Stimulated activated CD8-positive, alpha-beta memory T cell treated with anti-CD3 and anti-CD28 coated beads, Interleukin-15, amount 100 ng/mL, for 4 hours (primary cell): ENCODE measurements at regions not wholly inside any gene's neighbourhood (a gene's known extent, or its start where the extent isn't known, plus 50 kb on each side); places are given as distances from the start of the nearest gene placed in this dataset.
"Not testable (repeated sequence)": the region's sequence is repeated elsewhere in the genome, so short reads cannot be mapped to it uniquely, and the experiment has no call there.

Experiments used
- DNase-seq, 2 donors: peaks; one replicate each; pipeline ENCODE4 v3.0.0-alpha.2; 2020; ENCODE audit warnings: low read depth in 2 of 2

- DNase-seq, result no peak
These were observed 221.8 kb upstream of the IGFBP7 start for GRCh38 chr4:57331959-57332358.

DNA sequence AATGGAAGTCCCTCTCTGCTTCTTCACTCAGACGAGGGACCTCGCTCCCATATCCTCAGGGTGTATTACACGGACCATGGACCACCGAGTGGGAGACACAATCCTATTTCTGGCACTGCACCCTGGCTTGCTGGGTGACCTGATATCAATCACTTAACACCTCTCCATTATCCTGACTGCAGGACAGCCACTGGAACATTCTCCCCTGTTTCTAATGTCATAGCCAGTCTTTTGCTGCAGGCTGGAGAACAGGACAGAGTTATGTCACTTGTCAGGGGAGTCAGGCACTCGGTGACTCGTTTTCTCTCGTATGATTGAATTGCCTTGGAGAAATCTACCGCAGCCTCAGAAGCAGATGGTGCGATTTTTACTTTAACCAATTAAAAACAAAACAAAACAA is 219.1 kb upstream of the IGFBP7 start:
- no peak for DNase-seq

DNA sequence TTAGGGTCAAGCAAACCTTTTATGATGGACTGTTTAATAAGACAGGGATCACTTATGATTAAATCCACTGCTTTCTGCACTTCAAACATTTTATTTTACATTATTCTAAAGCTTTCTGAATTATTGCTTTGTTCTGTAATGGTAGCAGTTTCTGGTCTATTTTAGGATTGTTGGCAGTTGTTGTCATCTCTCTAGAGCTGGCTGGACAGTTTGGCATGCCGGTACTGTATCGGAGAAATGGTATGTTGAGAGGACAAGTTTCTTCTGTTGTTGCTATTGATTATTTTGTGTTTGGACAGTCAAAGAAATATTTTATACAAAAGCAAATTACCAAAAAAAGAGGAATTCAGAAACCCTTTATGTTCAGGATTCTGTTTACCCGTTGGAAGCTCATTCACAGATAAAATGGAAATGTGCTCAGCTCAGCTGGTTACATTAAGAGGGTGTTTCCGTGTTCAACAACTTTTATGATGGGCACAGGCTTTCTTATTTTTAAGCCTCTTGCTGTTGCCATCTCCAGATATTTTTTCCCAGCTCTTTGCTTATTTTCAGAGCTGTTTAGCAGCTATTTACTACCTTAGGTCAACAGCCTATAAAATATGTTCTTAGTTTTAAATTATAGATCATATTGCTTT is 214.6 kb upstream of the IGFBP7 start:
- DNase-seq, result no peak

DNA sequence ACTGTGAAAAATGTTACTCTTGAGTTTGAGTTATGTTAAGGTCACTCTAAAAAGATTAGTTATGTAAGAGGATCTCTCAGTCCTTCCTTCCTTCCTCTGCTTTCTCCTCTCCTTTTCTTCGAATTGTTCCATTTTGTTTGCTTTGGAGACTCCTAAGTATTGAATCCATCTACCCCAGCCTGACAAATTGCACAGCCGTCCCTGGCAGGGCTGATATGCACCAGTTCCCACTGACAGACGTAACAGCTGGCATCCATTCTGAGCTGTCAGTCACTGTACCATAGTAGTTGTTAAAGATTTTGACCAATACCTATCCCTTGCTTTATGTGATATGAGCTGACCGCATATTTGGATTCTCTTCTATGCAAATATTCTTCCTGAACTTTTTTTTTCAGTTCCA is 210.7 kb upstream of the IGFBP7 start:
- no peak for DNase-seq

DNA sequence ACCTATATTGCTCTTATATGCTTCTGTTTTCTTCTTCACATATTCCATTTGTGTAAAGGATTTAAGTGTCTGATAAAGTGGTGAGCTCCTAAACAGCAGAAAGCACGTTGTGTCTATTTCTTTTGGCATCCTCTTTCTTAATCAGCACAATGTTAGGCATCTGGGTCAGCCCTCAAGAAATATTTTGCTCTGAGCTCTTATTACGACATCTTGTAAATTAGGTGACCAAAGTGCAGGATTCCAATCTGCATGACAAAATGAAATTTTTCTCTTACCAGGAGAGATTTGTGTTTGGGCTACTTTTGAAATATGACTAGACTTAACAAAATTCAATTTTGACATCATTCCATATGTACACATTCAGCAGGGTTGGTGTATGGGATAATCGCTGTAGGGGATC is 210.0 kb upstream of the IGFBP7 start:
- no peak for DNase-seq

GRCh38 chr4:57318703-57319102 is 208.5 kb upstream of the IGFBP7 start:
- DNase-seq, result no peak

DNA sequence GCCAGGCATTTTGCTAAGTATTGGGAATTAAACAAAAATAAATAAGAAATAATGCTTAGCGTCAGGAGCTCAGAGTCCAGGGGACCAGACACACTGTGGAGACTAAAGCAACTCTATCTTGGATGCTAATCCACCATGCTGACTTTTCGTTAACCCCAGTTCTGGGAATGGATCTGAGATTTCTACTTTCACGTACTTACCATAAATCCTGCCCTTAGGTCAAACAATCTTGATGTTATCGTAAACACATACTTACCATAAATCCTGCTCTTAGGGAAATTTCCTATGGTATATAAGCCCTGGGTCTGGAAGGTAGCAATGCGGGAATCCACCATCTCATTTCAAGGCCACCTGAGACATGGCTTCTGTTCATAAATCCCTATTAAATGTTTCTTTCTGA is 204.5 kb upstream of the IGFBP7 start:
- DNase-seq, result no peak

DNA sequence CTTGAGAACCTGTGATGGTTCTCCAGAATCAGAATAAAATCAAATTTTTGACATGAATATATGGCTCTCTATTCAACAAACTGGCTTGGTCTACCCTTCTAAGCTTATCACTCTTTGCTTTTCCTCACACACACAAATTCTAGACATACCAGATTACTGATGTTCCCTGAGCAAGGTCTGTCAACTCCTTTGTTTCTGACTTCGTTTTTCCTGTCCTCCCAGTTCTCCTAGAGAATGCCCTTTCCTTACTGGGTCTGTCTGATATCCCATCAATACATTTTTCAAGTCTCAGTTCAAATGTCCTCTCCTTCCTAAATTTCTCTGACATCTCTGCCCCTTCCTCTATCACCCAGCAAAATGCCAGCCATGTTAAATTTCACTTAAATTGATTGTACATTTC is 202.1 kb upstream of the IGFBP7 start:
- no peak for DNase-seq

GRCh38 chr4:57309658-57310057 is 199.5 kb upstream of the IGFBP7 start:
- DNase-seq, result no peak

DNA sequence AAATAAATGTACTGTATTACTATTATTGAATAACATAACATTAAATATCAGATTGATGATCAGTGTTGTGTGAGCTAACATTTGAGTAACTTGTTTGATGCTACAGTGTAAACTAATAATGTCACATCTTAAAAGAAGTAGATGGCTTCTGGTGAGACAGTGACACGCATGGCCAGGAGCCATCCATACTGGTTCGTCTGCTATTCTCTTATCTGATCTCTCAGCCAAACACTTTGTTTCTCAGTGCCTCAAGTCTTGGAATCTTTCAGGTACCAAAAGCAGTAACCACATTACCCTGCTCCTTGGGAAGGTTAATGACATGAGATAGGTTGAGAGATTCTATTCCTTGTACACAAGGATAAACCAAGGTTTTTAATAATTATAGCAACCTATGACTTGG is 198.1 kb upstream of the IGFBP7 start:
- no peak for DNase-seq

GRCh38 chr4:57305836-57306235 is 195.7 kb upstream of the IGFBP7 start:
- no peak for DNase-seq

DNA sequence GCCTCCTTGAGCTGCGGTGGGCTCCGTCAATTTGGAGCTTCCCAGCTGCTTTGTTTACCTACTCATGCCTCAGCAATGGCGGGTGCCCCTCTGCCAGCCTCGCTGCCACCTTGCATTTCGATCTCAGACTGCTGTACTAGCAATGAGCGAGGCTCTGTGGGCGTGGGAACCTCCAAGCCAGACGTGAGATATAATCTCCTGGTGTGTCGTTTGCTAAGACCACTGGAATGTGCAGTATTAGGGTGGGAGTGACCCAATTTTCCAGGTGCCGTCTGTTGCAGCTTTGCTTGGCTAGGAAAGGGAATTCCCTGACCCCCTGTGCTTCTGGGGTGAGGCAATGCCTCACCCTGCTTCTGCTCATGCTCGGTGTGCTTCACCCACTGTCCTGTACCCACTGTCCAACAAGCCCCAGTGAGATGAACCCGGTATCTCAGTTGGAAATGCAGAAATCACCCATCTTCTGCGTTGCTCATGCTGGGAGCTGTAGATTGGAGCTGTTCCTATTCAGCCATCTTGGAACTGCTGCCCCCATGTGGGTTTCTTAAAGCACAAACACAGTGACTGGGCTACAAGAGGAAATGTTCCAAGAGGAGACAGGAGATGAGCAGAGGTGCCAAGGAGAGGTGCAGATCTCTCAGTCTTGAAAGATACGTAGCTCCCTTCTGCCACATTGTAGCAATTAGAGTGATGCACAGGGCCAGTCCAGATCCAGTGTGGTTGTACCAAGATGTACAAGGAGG is 193.0 kb upstream of the IGFBP7 start:
- no peak for DNase-seq

- DNase-seq, result not testable (repeated sequence)
These were observed 190.1 kb upstream of the IGFBP7 start for GRCh38 chr4:57300300-57300699.

- DNase-seq, result no peak
These were observed 181.7 kb upstream of the IGFBP7 start for GRCh38 chr4:57291911-57292310.

GRCh38 chr4:57287687-57288604 is 177.8 kb upstream of the IGFBP7 start:
- DNase-seq, result no peak

- no peak for DNase-seq
These were observed 172.7 kb upstream of the IGFBP7 start for GRCh38 chr4:57282933-57283310.

DNA sequence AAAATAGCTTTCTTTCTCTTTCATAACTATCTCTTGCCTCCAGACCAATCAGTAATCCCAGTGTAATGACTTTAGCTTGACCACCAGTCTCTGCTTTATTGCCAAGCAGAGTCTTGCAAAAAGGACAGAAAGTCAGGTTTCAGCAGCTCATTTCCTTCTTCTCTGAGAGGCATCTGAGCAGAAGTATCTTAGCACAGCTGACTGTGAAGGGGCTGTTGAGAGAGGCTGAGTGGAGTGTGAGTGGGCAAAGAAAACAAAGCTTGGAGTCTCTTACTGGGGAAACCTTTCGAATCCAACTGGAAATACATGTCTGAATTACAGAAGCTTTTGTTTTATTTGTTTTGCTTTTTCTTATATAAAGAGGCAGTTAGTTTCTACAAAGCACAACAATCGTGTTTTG is 170.3 kb upstream of the IGFBP7 start:
- no peak for DNase-seq

DNA sequence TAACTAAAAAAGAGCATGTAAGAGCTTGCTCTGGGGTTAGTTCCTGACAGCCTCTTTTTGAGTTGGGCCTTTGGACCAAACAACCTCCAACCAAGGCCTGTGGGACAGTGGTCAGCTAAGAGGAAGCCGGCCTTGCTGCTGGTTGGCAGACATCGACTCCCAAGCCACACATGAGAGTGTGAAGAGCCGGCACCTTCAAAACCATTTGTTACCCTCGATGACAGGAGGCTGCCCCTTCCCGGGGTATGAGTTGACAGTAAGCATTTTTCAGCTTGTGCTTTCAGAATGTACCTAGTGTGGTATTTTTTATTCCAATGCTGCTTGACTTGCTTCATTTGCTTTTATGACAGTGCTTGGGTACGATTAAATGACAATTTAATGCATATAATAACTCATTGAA is 168.6 kb upstream of the IGFBP7 start:
- no peak for DNase-seq

DNA sequence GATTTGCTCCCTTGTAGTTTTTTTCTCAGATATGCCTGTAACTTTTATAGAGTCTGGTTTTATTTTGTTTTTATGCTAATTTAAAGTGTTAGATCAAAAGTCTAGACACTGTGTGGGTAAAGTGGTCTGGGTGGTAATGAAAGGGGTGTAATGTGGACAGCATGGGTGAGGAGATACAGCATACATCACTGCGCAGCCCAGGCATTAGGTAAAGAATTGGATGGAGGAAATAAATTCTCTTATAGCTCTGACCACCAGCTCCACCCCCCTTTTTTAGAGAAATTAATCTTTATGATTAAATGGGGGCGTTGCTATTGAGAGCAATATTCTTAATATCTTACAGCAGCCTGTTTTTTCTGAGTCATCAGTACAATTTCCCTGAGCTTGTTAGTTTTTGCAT is 163.9 kb upstream of the IGFBP7 start:
- DNase-seq, result no peak

- no peak for DNase-seq
These were observed 160.2 kb upstream of the IGFBP7 start for GRCh38 chr4:57270346-57270745.

DNA sequence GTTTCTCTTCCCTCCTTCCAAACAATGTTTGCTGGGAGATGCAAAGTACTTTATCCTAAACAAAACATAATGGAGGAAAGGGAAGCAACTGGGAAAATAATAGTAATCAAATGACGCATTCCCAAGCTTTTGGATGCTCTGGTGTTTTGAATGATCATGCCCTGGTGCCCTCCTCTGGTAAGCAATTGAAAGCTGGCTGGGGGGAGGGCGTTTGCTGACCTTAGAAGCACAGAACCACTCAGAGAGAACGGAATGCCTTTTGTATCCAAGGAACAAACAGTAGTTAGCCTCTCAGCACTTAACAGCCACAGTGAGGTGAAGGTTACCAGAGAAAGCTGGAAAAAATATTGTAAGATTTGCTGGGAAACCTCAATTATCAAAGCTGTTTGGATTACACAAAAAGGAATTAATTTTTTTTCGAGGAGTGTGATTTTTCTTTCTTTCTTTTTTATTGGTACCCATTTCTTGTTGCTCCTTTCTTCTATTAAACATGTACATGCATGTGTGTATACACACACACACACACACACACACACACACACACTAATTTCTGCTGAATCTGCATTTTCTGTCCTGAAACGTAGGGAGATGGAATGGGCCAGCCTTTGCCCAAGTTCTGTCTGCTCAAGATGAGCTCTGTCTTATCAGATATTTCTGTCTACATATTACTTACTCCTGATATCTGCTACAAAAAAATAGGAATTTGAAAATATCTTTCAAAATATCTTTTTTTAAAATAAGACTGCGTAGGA is 155.8 kb upstream of the IGFBP7 start:
- DNase-seq, result no peak

- DNase-seq, result no peak
These were observed 144.6 kb upstream of the IGFBP7 start for GRCh38 chr4:57254754-57255153.
